HG02798 (cell line): ENCODE measurements at regions not wholly inside any gene's neighbourhood (a gene's known extent, or its start where the extent isn't known, plus 50 kb on each side); places are given as distances from the start of the nearest gene placed in this dataset.

Experiments used
- ATAC-seq: cut with Tn5 transposase; IDR thresholded peaks from one replicate; pipeline ENCODE4 v1.9.1; 2021; ENCODE audit warnings: mild to moderate bottlenecking; ENCODE audit not compliant: unreplicated experiment, poor library complexity

GRCh38 chr12:13455778-13456144 is 259.2 kb downstream of the EMP1 start:
- ATAC-seq, result no peak

- no peak for ATAC-seq
These were observed 258.7 kb downstream of the EMP1 start for GRCh38 chr12:13454991-13455777.

- no peak for ATAC-seq
These were observed 256.5 kb downstream of the EMP1 start for GRCh38 chr12:13452955-13453570.

- no peak for ATAC-seq
These were observed 255.2 kb downstream of the EMP1 start for GRCh38 chr12:13451776-13452175.

GRCh38 chr12:13450231-13451080 is 253.9 kb downstream of the EMP1 start:
- no peak for ATAC-seq

GRCh38 chr12:13444076-13444475 is 247.6 kb downstream of the EMP1 start:
- ATAC-seq, result no peak

GRCh38 chr12:13443498-13443897 is 247.0 kb downstream of the EMP1 start:
- no peak for ATAC-seq

- ATAC-seq, result no peak
These were observed 246.5 kb downstream of the EMP1 start for GRCh38 chr12:13443028-13443427.

- ATAC-seq, result no peak
These were observed 245.9 kb downstream of the EMP1 start for GRCh38 chr12:13442457-13442856.

GRCh38 chr12:13440844-13441243 is 244.3 kb downstream of the EMP1 start:
- no peak for ATAC-seq

GRCh38 chr12:13437541-13437940 is 241.0 kb downstream of the EMP1 start:
- ATAC-seq, result no peak

GRCh38 chr12:13436696-13437391 is 240.3 kb downstream of the EMP1 start:
- no peak for ATAC-seq

- ATAC-seq, result no peak
These were observed 239.7 kb downstream of the EMP1 start for GRCh38 chr12:13436182-13436581.

- ATAC-seq, result no peak
These were observed 238.9 kb downstream of the EMP1 start for GRCh38 chr12:13435235-13435933.

GRCh38 chr12:13433768-13434167 is 237.2 kb downstream of the EMP1 start:
- no peak for ATAC-seq

- ATAC-seq, result no peak
These were observed 234.5 kb downstream of the EMP1 start for GRCh38 chr12:13431041-13431440.

- ATAC-seq, result no peak
These were observed 232.2 kb downstream of the EMP1 start for GRCh38 chr12:13428538-13429265.

- no peak for ATAC-seq
These were observed 229.2 kb downstream of the EMP1 start for GRCh38 chr12:13425766-13426165.

- no peak for ATAC-seq
These were observed 225.8 kb downstream of the EMP1 start for GRCh38 chr12:13422291-13422690.
